Stimulated activated CD8-positive, alpha-beta memory T cell treated with anti-CD3 and anti-CD28 coated beads, Interleukin-4, amount 100 ng/mL, for 24 hours (primary cell): ENCODE measurements at regions not wholly inside any gene's neighbourhood (a gene's known extent, or its start where the extent isn't known, plus 50 kb on each side); places are given as distances from the start of the nearest gene placed in this dataset.

Experiments
- DNase-seq: peaks from one replicate; pipeline ENCODE4 v3.0.0-alpha.2; 2020; ENCODE audit warnings: low read depth

DNA sequence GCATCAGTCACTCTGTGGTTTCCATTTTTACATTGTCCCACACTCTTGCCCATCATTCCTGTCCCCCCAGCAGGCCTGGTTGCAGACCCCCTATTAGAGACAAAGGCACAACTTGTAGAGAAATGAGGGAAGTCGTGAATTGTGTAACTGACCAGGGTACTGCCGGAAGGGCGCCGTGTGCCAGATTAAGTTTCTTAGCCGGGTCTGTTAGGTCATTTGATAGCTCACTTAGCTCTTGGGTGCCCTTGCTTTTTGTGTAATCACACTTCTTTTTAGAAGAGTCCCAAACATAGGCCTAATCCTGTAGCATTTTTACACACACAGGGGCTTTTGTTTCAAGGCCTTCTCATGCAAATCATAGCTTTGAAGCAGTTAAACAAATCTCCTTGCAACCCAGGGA, 87.2 kb downstream of the CTAGE1 start:
- no peak for DNase-seq

DNA sequence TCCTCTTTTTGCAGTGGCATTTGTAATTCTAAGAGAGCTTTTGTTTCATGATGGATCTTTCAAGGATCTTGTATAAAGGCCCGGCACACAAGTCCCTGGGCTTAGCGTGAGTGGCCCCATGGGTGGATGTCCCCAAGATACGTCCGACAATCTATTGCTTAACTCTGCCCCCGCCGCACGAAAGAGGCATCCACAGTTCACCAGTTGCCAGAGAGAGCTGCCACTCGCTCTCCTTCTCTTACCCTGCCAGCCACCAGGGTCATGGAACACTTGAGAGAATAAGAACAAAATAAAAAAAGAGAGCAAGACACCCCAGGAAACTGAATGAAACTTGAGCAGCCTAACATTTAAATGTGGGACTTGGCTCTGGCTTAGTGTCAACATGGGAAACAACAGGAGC, 92.3 kb downstream of the CTAGE1 start:
- no peak for DNase-seq

DNA sequence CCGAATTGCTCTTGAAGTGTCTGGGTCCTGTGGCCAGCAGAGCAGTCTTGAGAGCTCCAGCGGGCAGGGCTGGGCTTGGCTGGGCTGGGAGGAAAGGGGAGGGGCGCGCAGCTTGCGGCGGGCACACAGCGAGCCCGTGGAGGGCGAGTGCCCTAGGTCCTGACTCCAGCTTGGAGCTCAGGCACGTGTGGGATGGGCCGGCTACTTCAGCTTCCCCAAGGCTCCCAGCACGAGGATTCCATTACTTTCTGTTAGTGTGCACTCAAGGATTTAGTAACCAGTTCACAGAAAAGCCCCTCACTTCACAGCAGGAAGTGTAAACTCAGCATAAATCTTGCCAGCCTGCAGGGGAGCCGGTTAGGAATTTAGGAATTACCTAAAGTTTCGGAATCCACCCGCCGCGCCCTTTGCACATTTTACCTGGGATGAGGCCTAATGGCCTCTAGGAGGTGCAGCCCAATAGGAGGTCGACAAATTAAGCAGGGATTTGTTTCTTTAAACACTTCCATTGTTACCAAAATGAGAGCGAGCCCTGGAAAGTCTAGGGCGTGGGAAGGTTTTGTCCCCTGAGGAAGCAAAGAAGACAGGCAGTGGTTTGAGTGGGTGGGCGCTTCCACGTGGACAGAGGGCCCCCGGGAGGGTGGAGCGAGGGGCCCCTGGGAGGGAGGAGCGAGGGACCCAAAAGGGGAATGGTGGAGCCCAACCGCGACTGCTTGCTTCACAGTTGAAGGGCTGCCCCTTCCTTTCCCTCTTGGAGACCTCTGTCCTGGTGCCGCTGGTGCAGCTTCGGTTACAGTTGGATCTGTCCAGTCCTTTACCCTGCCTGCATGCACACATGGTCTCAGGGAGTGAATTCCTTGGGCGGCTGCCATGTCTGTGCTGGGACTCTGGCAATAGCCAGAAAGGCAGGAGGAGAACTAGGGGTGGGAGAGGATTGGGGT, 93.3 kb downstream of the CTAGE1 start:
- no peak for DNase-seq

DNA sequence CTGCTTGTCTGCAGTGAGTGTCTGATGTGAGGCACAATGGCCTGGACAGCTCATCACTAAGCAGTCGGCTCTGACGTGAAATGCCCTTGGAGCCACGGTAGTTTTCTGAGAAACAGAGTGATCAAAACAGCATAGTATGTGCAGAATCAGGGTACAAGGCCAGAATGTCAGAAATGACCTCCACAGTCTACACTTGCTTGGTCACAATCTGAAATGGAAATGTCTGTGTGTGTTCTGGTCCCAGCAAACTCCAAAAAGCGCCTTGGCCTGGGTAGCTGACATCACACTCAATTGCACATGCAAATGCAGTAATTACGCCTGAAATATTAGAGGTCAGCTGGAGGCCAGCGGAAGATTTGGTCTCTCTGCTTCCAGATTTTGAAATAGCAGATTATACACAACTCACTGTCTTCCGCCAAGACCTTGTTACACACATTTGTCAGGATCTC, 95.4 kb downstream of the CTAGE1 start:
- no peak for DNase-seq

DNA sequence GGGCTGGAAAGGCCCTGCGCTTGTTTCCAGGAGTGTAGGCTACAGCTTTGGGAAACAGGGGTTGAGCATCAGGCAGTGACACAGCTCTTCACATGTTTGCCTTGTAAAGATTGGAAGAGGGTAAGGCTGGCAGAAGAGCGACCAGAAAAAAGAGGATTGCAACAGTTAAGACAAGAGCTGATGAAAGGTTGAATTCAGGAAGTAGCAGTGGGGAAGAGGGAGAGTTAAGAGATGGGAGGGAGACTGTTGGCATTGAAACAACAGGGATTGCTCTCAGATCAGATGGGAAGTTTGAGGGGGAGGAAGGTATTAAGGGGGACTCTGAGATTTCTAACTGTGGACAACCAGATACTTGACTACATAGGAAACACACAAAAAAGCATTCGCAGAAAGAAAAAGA, 96.9 kb downstream of the CTAGE1 start:
- DNase-seq: no peak

DNA sequence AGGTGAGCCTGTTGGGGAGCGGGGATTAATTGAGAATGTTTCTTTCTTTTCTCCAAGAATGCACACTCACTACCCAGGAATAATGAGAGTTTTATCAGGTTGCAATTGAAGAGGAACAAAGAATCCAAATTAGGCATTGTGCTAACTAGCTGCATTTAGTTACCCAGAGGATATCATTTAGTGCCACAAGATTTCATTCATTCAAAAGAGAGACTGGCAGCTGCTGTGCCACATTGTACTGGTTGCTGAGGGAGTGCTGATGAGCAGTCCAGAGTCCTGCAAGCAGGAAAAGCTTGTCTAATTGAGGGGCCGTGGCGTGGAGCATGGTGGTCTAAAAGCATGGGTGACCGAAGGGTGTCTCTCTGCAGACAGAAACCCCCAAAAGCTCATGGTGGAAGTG, 97.6 kb downstream of the CTAGE1 start:
- no peak for DNase-seq

DNA sequence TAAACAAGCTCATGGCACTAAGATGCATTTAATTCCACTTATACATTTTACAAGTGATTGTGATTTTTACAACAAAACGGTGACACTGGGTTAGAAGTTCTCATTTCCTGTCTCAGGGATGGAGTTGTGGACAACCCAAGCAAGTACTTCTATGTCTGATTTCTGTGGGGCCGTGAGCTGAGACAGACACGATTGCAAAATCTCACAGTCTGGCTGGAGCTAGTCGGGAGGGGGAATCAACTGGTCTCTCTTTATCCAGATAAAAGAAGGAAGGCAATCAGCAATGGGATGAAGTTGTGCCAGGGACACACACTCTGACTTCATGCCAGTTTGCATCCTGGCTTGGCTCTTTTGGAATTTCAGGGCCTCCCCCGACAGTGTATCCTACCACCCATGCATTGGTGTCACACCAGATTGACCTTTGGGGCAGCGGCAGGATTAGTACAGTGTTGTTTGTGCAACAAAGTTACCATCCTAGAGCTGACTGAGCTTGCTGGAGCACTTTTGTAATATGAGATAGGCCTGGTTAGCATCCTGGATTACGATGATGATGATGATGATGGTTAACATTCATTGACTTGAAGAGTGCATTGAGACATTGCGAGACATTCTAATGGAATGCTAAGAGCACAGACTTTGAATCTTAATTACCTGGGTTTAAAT, 98.8 kb downstream of the CTAGE1 start:
- DNase-seq: no peak

DNA sequence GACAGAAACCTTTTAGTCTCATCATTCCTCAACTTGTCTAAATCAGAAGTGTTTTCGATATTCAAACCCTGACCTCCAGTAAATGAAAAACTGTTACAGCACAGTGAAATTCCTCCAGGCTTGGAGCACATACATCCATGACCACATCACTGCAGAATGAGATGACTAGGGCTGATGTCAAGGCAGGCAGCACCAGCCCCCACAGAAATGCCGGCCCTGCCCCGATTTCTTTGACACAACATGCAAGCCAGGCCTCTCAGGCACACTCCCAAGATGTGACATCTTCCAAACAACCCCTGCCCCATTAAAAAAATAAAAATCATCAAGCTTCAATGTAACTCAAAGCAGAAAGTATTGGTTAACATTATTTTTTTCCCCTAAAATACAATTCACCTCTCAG, 103.3 kb downstream of the CTAGE1 start:
- no peak for DNase-seq

DNA sequence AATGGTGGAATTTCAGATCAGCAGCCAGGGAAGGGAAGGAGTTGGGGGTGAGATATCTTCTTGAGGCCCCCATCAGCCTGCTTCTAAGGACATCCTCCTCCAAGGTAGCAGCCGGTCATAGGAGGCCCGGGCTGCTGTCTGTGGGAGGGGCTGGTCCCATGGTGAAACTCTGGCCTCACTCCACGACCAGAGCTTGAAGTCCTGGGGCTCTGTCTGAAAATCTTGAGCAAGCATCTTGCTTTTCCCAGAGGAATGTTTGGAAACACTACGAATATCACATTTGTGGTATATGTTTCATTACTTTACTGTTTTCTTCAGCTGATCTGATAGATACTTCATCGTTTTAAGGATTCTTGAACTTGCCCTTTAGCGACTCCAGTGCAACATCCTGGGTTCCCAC, 103.7 kb downstream of the CTAGE1 start:
- DNase-seq: no peak

DNA sequence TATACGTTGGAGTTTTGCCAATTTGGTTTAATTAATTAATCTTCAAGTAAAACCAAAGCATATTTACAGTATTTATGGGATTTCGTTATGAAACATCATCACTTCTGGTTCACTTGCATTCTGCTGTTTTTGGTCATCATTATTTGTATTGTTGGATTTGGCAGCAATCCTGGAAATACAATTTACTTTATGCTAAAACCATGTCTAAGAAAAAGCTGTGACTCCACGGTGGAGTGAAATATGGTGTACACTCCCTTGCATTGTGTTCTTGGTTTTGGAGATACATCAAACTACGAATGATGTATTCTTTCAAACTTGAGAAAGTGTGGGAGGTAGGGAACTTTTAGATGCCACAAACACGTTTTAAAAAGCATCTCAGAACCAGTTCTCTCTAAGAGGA, 106.4 kb downstream of the CTAGE1 start:
- no peak for DNase-seq

DNA sequence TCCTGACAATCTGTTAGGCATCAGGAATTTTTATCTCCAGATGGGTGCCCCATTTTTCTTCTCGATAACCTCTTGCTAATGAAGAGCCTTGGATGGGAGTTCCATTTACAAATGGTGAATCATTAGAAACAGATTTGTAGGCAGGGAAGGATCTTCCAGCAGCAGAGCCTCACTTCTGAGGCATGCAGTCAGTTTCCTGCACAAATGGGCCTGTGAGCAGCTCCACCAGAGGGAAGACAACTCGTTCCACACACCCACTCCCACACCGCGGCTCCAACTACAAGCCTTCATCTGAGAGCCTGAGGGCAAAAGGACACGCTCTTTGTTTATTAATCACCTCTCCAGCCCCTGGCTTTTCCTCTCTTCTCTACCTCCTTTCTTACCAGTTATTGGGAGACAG, 108.5 kb downstream of the CTAGE1 start:
- no peak for DNase-seq

DNA sequence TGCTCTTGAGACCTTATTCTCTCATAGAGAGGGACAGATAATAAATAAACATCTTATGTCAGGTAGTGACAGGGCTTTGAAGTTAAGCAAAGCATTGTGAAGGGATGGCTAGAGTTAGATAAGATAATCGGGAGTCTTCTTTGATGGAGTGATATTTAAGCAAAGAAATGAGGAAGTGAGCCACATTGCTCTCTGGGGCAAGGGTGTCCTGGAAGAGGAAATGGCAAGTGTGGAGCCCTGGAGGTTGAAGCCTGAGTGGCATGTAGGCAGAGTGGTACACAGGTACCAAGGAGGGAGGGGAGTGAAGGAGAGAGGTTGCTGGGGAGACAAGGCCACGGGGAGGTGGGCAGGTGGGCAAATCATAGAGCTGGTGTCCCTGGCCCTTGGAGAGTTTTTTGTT, 110.2 kb downstream of the CTAGE1 start:
- no peak for DNase-seq

DNA sequence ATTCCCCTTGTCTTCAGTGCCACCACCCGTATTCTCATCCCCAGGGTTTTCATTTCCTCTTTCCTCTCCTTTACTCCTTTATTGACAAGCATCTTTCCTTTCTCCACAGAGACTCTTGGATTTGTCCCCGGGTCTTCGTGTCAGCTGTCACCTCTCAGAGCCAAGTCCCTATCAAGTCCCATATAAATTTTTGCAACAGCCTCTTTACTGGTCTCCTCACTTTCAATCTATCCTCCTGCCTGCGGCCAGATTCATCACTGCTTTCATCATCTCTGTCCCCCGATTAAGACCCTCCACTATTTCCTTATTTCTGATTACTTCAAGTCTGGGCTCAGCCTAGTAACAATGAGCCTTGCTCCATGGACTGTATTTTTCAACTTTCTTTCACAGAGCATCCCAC, 113.8 kb downstream of the CTAGE1 start:
- no peak for DNase-seq

DNA sequence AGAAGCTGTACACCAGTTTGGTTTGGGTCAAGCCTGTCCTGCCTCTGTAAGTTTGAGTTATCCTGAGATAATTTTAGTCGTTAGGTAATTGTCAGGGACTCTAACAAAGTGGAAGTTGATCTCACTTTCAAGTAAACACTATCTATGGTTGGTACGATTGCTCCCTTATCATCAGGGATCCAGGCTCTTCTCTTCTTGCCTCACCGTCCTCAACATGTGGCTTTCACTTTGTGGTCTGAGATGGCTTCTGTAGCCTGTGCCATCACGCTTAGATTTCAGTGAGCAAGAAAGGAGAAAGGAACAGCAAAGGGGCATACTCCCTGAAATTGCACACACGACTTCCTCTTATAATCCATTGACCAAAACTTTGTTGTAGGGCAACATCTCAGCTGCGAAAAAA, 115.6 kb downstream of the CTAGE1 start:
- DNase-seq: no peak

DNA sequence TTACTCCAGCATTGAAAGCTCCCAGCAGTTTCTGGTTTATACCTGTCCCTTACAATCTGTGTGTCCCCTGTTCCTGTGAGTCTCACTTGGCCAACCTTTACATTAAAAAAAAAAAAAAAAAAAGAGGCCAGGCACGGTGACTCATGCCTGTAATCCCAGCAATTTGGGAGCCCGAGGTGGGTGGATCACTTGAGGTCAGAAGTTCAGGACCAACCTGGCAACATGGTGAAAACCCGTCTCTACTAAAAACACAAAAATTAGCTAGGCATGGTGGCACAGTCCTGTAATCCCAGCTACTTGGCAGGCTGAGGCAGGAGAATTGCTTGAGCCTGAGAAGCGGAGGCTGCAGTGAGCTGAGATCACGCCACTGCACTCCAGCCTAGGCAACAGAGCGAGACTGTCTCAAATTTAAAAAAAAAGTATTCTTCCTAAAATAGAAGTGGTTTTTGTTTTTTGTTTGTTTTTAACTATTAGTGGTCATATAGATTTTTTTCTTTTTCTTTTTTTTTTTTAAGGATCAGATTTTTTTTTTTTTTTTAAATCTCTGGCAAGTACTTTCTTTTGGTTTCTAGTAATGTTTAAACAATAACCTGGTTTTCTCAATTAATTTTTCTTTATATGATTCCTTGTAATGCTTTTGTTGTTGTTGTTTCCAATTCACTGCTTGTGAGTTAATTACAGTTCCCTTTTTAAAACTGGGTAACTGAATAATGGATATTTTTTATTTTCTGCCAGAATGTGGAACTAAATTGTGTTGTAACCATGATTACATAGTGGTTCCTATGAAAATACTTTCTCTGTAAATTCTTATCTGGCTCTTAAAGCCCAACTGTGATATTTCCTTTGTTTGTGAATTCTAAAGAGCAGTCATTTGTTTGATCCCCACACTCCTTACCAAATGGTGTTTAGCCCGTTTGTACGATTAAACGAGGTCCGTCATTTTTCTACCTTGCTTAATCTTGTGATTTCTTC, 116.8 kb downstream of the CTAGE1 start:
- DNase-seq: no peak

DNA sequence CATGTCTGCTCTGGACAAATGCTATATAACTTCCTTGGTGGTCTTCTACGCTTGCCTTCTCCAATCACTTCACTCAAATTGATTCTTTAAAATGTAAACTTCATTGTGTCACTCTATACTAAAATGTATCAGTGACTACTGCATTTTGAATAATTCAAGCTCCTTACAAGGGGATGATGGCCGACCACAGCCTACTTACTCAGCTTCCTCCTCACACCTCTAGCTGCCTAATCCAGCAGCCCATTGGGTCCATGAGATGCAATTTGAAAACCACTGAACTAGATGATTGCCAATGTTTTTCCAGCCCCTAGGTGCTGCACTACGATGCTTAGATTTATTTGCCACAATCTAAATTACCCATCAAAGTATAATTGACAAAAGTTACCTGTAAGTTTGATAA, 120.7 kb downstream of the CTAGE1 start:
- no peak for DNase-seq

DNA sequence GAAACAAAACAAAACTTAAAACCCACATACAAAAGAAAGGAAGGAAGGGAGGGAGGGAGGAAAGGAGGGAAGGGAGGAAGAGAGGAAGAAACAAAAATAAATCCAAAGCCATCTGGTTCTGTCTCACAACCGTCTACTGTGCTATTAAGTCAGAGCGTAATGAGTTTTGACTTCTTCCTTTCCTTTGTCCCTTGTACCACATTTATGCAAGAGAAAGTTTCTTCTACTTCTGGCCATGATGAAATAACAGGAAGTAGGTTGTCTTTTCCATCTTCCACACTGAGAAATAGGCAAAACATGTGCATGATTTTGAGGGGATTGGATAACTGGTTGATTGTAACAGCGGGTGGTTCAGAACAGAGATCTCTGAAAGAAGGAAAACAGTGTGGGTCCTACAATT, 121.4 kb downstream of the CTAGE1 start:
- DNase-seq: no peak

DNA sequence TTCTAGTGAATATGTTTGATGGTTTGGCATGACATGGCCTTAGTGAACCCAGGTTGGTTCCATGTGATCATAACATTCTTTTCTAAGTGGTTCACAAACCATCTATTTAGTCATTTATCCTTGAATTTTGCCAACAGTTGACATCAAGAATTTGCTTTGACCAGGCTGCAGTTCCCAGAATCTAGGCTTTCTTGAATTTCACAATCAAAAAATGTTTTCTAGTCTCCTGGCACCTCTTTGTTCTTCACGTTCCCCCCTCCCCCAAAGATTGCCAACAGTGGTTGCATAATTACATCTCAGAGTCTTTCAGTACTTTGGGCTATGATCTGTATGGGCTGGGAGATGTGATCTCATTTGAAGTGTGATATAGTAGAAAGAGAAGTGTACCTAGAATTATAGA, 124.0 kb downstream of the GATA6 start:
- DNase-seq: no peak

DNA sequence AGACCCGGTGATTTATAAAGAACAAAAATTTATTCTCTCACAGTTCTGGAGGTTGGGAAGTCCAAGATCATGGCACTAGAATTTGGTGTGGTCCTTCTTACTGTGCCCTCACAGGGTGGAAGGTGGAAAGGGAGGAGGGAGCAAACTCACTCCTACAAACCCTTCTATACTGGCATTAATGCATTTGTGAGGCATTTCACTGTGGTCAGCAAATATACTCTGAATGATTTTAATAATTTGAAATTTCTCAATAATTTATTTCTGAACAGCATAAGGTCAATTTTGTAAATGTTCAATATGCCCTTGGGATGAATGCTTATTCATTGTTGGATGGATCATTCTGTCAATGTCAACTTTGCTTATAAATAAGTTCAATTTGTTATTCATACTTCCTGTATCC, 120.6 kb downstream of the GATA6 start:
- DNase-seq: no peak

DNA sequence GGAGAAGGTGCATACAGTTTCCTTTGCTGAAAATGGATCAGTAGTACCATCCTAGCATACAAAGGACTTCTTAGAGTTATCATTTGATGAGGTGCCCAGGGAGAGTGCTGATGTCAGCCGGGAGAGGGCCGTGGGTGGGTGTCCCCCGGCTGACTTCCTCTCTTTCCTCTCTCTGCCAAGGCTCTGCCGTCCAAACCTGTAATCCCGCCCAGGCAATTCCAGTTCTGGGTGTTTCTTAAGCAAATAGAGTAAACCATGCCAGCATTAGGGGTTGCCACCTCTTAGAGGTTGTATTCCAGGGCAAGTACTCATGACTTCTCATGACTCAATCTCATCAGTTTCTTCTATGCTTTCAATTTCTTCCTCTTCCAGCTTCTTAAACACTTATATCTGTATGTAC, 117.2 kb downstream of the GATA6 start:
- DNase-seq: no peak

DNA sequence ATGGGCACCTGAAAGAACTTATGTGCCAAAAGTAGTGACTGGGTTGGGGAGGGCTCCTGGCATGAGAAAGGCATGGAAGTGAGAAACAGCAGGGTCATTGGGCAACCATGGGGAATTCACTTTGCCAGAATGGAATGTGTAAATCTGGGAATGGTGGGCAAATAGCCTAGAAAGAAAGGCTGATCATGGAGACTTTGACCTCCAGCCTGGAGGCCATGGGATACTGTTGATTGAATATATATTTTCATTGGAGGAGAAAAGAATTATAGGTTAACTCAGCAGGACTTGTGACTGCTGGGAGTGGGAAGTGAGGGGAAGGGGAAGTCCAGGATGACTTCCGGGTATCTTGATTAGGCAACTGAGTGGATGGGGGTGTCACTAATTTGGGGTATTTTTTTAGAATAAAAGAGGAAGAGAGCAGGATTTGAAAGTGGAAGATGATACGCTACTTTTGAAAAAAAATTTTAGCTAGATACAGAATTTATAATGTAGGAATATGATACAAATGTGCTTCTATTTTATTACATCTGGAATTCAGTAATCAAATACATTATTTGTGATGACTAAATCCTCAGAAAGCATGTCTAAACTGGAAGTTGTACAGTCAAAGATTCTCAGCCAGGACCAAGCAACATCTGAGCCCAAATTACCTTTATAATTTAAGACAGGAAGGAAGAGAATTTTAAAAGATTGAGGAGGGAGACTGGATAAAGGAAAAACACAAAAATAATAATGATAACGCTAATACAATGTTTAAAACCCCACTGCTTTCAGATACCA, 116.2 kb downstream of the GATA6 start:
- DNase-seq: no peak
